ENCODE measurements at regions not wholly inside any gene's neighbourhood (a gene's known extent, or its start where the extent isn't known, plus 50 kb on each side); places are given as distances from the start of the nearest gene placed in this dataset.
"Not testable (repeated sequence)": the region's sequence is repeated elsewhere in the genome, so short reads cannot be mapped to it uniquely, and the experiment has no call there.

DNA sequence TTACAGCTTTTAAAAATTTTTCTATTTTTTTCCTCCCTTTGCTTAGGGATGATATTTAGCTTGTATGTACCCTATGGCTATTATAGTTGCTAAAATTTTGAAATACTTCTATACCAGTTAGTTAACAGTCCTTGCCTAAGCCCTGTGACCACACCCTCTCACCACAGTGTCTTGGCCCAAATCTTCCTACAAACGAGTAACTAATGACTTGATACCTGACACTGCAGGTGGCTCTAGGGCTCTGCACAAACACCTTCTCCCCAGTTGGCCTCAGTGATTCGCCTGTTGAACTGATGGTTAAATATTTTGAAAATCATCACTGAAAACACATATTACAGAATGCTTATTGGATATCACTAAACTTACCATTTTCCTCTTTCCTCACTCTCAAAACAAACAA lies 449.6 kb upstream of the CHD1 start:
- DNase-seq (ENCODE audit: extremely low read depth, low read depth): no peak
- TF ChIP-seq CTCF (IDR thresholded peaks at IDR 0.05; ENCODE audit: low read depth, low read length): no peak

DNA sequence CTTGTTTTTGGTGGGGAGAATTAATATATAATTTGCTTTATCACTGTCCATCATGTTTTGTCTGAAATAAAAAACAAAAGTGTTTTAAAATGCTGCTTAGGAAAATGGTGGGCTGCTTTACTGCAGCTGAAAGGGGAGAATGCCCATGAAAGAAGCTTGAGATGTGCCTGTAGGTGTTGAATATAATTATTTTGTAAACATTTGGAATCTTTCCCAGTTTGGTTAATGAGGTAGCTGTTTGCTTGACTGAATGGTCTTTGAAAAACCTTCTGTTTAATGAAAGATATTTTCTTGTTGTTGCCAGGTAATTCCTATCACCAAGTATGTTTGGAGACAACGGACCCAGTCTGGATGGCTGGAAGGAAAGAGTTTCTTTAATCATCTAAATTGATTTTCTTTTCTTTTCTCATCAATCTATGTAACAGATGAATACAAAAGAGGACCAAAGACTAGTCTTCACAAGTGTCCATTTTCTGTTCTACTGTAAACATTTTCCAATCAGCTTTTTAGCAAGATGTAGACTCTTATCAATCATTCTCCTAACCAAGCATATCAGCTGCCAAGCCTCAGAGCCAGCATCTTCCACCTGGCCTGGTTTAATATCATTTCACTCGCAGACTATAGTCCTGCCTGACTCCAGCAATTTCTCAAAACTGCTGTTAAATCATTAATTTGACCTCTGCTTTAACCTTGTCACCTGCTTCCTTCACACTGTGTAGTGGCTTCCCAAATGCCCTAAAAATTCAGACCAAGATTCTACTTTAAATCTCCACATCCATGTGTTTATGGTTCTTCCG lies 441.2 kb upstream of the CHD1 start:
- DNase-seq (ENCODE audit: extremely low read depth, low read depth): no peak
- no peak for TF ChIP-seq CTCF (IDR thresholded peaks at IDR 0.05; ENCODE audit: low read depth, low read length)

DNA sequence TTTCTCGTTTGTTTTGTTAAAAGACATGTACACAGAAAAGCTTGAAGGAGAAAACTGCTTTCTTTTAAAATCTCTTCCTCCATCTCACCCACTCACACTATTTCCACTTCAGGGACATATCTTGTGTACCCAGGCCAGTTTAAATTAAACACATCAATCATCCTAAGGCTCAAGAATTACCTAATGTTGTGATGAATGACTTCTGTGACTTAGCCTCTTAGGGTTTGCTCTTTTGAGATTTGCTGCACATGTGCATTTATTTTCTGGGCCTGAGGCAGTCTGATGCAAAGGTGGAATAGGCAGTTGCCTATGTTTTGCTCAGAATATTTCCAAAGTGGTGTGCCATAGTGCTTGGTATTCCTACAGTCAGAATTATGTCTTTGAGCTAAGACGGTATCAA lies 439.9 kb upstream of the CHD1 start:
- DNase-seq (ENCODE audit: extremely low read depth, low read depth): no peak
- no peak for TF ChIP-seq CTCF (IDR thresholded peaks at IDR 0.05; ENCODE audit: low read depth, low read length)

- DNase-seq (ENCODE audit: extremely low read depth, low read depth): no peak
These were observed 427.1 kb upstream of the CHD1 start for GRCh38 chr5:99355881-99356280.

GRCh38 chr5:99349787-99350186 lies 421.0 kb upstream of the CHD1 start:
- no peak for DNase-seq (ENCODE audit: extremely low read depth, low read depth)
- no peak for TF ChIP-seq CTCF (IDR thresholded peaks at IDR 0.05; ENCODE audit: low read depth, low read length)

More at GRCh38 chr5:99355881-99356280, 427.1 kb upstream of the CHD1 start:
- no peak for TF ChIP-seq CTCF (IDR thresholded peaks at IDR 0.05; ENCODE audit: low read depth, low read length)

DNA sequence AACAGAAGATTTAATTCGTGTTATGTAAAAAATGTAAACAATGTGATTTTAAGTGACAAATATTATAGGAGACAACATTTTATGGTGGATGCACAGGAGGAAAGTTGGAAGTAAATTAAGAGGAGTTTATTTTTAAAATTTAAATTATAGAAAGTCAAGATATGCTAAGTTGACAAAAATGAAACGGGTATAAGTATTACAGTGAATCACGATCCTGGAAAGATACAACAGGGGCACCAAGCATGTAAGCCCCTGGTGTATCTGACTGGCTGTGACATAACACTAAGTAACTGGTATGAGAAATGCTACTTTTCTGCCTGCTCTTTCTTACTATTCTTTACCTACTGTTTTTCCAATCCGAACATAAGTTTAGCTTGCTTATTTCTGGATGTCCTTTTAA lies 419.8 kb upstream of the CHD1 start:
- DNase-seq (ENCODE audit: extremely low read depth, low read depth): no peak
- no peak for TF ChIP-seq CTCF (IDR thresholded peaks at IDR 0.05; ENCODE audit: low read depth, low read length)

DNA sequence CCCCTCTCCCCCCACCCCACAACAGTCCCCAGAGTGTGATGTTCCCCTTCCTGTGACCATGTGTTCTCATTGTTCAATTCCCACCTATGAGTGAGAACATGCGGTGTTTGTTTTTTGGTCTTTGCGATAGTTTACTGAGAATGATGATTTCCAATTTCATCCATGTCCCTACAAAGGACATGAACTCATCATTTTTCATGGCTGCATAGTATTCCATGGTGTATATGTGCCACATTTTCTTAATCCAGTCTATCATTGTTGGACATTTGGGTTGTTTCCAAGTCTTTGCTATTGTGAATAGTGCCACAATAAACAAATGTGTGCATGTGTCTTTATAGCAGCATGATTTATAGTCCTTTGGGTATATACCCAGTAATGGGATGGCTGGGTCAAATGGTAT lies 411.0 kb upstream of the CHD1 start:
- not testable (repeated sequence) for DNase-seq (ENCODE audit: extremely low read depth, low read depth)

GRCh38 chr5:99334936-99335335 lies 406.1 kb upstream of the CHD1 start:
- no peak for DNase-seq (ENCODE audit: extremely low read depth, low read depth)
- no peak for TF ChIP-seq CTCF (IDR thresholded peaks at IDR 0.05; ENCODE audit: low read depth, low read length)

All from AG09319 (cell line).